Left renal pelvis (tissue), 4 donors: ENCODE measurements at regions not wholly inside any gene's neighbourhood (a gene's known extent, or its start where the extent isn't known, plus 50 kb on each side); places are given as distances from the start of the nearest gene placed in this dataset.

Source experiments
- DNase-seq, 4 donors: peaks; one replicate each; pipeline ENCODE4 v3.0.0-alpha.2; 2013; ENCODE audit warnings: low read depth in 4 of 4, low spot score in 3 of 4

- no peak for DNase-seq
Measured at GRCh38 chr5:81856948-81857928, 106.3 kb upstream of the SSBP2 start.

GRCh38 chr5:81855591-81855990 is 104.7 kb upstream of the SSBP2 start:
- no peak for DNase-seq

- DNase-seq, result no peak
Measured at GRCh38 chr5:81854915-81855314, 104.0 kb upstream of the SSBP2 start.

- DNase-seq, result no peak
Measured at GRCh38 chr5:81854485-81854884, 103.6 kb upstream of the SSBP2 start.

- DNase-seq, result no peak
Measured at GRCh38 chr5:81853030-81853357, 102.1 kb upstream of the SSBP2 start.

GRCh38 chr5:81852291-81853029 is 101.6 kb upstream of the SSBP2 start:
- DNase-seq, result no peak

- peak; percentile 95 to 97 (median 96) for DNase-seq
Measured at GRCh38 chr5:81851481-81852178, 100.7 kb upstream of the SSBP2 start.

GRCh38 chr5:81850501-81851357 is 99.8 kb upstream of the SSBP2 start:
- no peak for DNase-seq

- DNase-seq, result no peak
Measured at GRCh38 chr5:81849770-81850367, 99.0 kb upstream of the SSBP2 start.

GRCh38 chr5:81848362-81848880 is 97.5 kb upstream of the SSBP2 start:
- no peak for DNase-seq

GRCh38 chr5:81846301-81846700 is 95.4 kb upstream of the SSBP2 start:
- DNase-seq, result no peak

- no peak for DNase-seq
Measured at GRCh38 chr5:81843845-81844244, 92.9 kb upstream of the SSBP2 start.

- no peak for DNase-seq
Measured at GRCh38 chr5:81842795-81843398, 92.0 kb upstream of the SSBP2 start.

- no peak for DNase-seq
Measured at GRCh38 chr5:81839034-81839433, 88.1 kb upstream of the SSBP2 start.

- no peak for DNase-seq
Measured at GRCh38 chr5:81838307-81838906, 87.5 kb upstream of the SSBP2 start.

- DNase-seq, result no peak
Measured at GRCh38 chr5:81837667-81838306, 86.9 kb upstream of the SSBP2 start.

GRCh38 chr5:81835814-81836367 is 85.0 kb upstream of the SSBP2 start:
- DNase-seq, result no peak

- no peak for DNase-seq
Measured at GRCh38 chr5:81834021-81834660, 83.2 kb upstream of the SSBP2 start.
